IPS-18a (cell line): ENCODE measurements at regions not wholly inside any gene's neighbourhood (a gene's known extent, or its start where the extent isn't known, plus 50 kb on each side); places are given as distances from the start of the nearest gene placed in this dataset.

Source experiments
- H3K27ac ChIP-seq: one replicate; pipeline ENCODE4 v1.5.1; 2013; ENCODE audit warnings: low read length
- H3K27me3 ChIP-seq: one replicate; pipeline ENCODE4 v1.6.1; 2013; ENCODE audit warnings: mild to moderate bottlenecking, low read length; ENCODE audit not compliant: control insufficient read depth, insufficient read depth
- H3K36me3 ChIP-seq: one replicate; pipeline ENCODE4 v1.6.1; 2013; ENCODE audit warnings: low read depth, low read length; ENCODE audit not compliant: control insufficient read depth
- H3K4me1 ChIP-seq: one replicate; pipeline ENCODE4 v1.6.1; 2013; ENCODE audit warnings: low read depth, low read length; ENCODE audit not compliant: control insufficient read depth
- H3K4me3 ChIP-seq: one replicate; pipeline ENCODE4 v1.5.1; 2013; ENCODE audit warnings: low read length
- H3K9ac ChIP-seq: one replicate; pipeline ENCODE4 v1.6.1; 2013; ENCODE audit warnings: mild to moderate bottlenecking, low read length, moderate library complexity
- H3K9me3 ChIP-seq: one replicate; pipeline ENCODE4 v1.6.1; 2013; ENCODE audit warnings: low read depth, low read length; ENCODE audit not compliant: control insufficient read depth

GRCh38 chr5:105726093-105726492, 1944.6 kb downstream of the EFNA5 start:
- Histone ChIP-seq H3K36me3 (no peaks in the 10 kb centered on the region), H3K4me3 (no peak overlapping the region), H3K9me3 (no peaks in the 10 kb centered on the region), H3K27ac (no peak overlapping the region), H3K9ac (no peak overlapping the region), H3K4me1 (no peaks in the 10 kb centered on the region), H3K27me3 (no peaks in the 10 kb centered on the region)

GRCh38 chr5:105708442-105708841, 1962.3 kb downstream of the EFNA5 start:
- Histone ChIP-seq H3K36me3 (no peaks in the 10 kb centered on the region), H3K4me1 (peaks cover 4% of the 10 kb centered on the region), H3K27ac (no peak overlapping the region), H3K9ac (no peak overlapping the region), H3K9me3 (peaks cover 7% of the 10 kb centered on the region), H3K27me3 (no peaks in the 10 kb centered on the region), H3K4me3 (no peak overlapping the region)

GRCh38 chr5:105702323-105702722, 1968.4 kb downstream of the EFNA5 start:
- H3K27me3 ChIP-seq, result no peaks in the 10 kb centered on the region
- H3K9me3 ChIP-seq, result peaks cover 3% of the 10 kb centered on the region
- H3K27ac ChIP-seq, result no peak overlapping the region
- no peaks in the 10 kb centered on the region for H3K4me1 ChIP-seq
- no peaks in the 10 kb centered on the region for H3K36me3 ChIP-seq
- no peak overlapping the region for H3K9ac ChIP-seq
- no peak overlapping the region for H3K4me3 ChIP-seq

GRCh38 chr5:105696440-105696839, 1974.3 kb downstream of the EFNA5 start:
- Histone ChIP-seq H3K27me3 (no peaks in the 10 kb centered on the region), H3K4me3 (no peak overlapping the region), H3K9ac (no peak overlapping the region), H3K4me1 (peaks cover 10% of the 10 kb centered on the region), H3K36me3 (no peaks in the 10 kb centered on the region), H3K9me3 (no peaks in the 10 kb centered on the region), H3K27ac (no peak overlapping the region)

GRCh38 chr5:105695941-105696340, 1974.8 kb downstream of the EFNA5 start:
- peaks cover 10% of the 10 kb centered on the region for H3K4me1 ChIP-seq
- H3K4me3 ChIP-seq, result no peak overlapping the region

GRCh38 chr5:105689596-105689995, 1981.1 kb downstream of the EFNA5 start:
- Histone ChIP-seq H3K36me3 (no peaks in the 10 kb centered on the region), H3K9ac (no peak overlapping the region), H3K27ac (no peak overlapping the region), H3K4me1 (peaks cover 25% of the 10 kb centered on the region), H3K9me3 (no peaks in the 10 kb centered on the region), H3K27me3 (no peaks in the 10 kb centered on the region), H3K4me3 (no peak overlapping the region)

More at GRCh38 chr5:105695941-105696340, 1974.8 kb downstream of the EFNA5 start:
- no peak overlapping the region for H3K27ac ChIP-seq
- no peaks in the 10 kb centered on the region for H3K9me3 ChIP-seq
- no peaks in the 10 kb centered on the region for H3K27me3 ChIP-seq
- H3K36me3 ChIP-seq, result no peaks in the 10 kb centered on the region
- no peak overlapping the region for H3K9ac ChIP-seq

GRCh38 chr5:105688227-105688792, 1982.4 kb downstream of the EFNA5 start:
- H3K36me3 ChIP-seq, result no peaks in the 10 kb centered on the region
- no peaks in the 10 kb centered on the region for H3K9me3 ChIP-seq
- peaks cover 25% of the 10 kb centered on the region for H3K4me1 ChIP-seq
- no peak overlapping the region for H3K9ac ChIP-seq
- no peaks in the 10 kb centered on the region for H3K27me3 ChIP-seq
- no peak overlapping the region for H3K27ac ChIP-seq
- no peak overlapping the region for H3K4me3 ChIP-seq

GRCh38 chr5:105687493-105687892, 1983.2 kb downstream of the EFNA5 start:
- no peaks in the 10 kb centered on the region for H3K36me3 ChIP-seq
- H3K27ac ChIP-seq, result peak overlapping the region; percentile 42
- peaks cover 25% of the 10 kb centered on the region for H3K4me1 ChIP-seq
- no peaks in the 10 kb centered on the region for H3K9me3 ChIP-seq
- H3K4me3 ChIP-seq, result peak overlapping the region; percentile 16
- peak overlapping the region; percentile 1 for H3K9ac ChIP-seq
- no peaks in the 10 kb centered on the region for H3K27me3 ChIP-seq

- H3K36me3 ChIP-seq, result no peaks in the 10 kb centered on the region
- H3K4me3 ChIP-seq, result no peak overlapping the region
- H3K4me1 ChIP-seq, result peaks cover 25% of the 10 kb centered on the region
- no peaks in the 10 kb centered on the region for H3K9me3 ChIP-seq
- H3K27ac ChIP-seq, result no peak overlapping the region
- H3K27me3 ChIP-seq, result no peaks in the 10 kb centered on the region
- no peak overlapping the region for H3K9ac ChIP-seq
Measured at GRCh38 chr5:105685884-105686283, 1984.9 kb downstream of the EFNA5 start.

- Histone ChIP-seq H3K36me3 (no peaks in the 10 kb centered on the region), H3K9ac (no peak overlapping the region), H3K4me1 (peaks cover 25% of the 10 kb centered on the region), H3K27ac (no peak overlapping the region), H3K27me3 (no peaks in the 10 kb centered on the region), H3K4me3 (no peak overlapping the region), H3K9me3 (no peaks in the 10 kb centered on the region)
Measured at GRCh38 chr5:105684799-105685198, 1985.9 kb downstream of the EFNA5 start.

GRCh38 chr5:105680858-105681475, 1989.8 kb downstream of the EFNA5 start:
- H3K9me3 ChIP-seq, result no peaks in the 10 kb centered on the region
- H3K27me3 ChIP-seq, result no peaks in the 10 kb centered on the region
- no peak overlapping the region for H3K27ac ChIP-seq
- no peaks in the 10 kb centered on the region for H3K4me1 ChIP-seq
- no peaks in the 10 kb centered on the region for H3K36me3 ChIP-seq
- H3K9ac ChIP-seq, result no peak overlapping the region
- no peak overlapping the region for H3K4me3 ChIP-seq

GRCh38 chr5:105677291-105677690, 1993.4 kb downstream of the EFNA5 start:
- no peak overlapping the region for H3K9ac ChIP-seq
- H3K36me3 ChIP-seq, result no peaks in the 10 kb centered on the region
- no peak overlapping the region for H3K4me3 ChIP-seq
- H3K27ac ChIP-seq, result no peak overlapping the region
- no peaks in the 10 kb centered on the region for H3K27me3 ChIP-seq
- no peaks in the 10 kb centered on the region for H3K9me3 ChIP-seq
- no peaks in the 10 kb centered on the region for H3K4me1 ChIP-seq
